NB4 (cell line): ENCODE measurements at regions not wholly inside any gene's neighbourhood (a gene's known extent, or its start where the extent isn't known, plus 50 kb on each side); places are given as distances from the start of the nearest gene placed in this dataset.

ENCODE experiments used
- CTCF ChIP-seq: IDR thresholded peaks from one replicate; pipeline ENCODE4 v1.5.1; 2012; ENCODE audit warnings: low read depth, low read length
- MYC ChIP-seq: IDR thresholded peaks from 2 replicates; pipeline ENCODE4 v1.6.1; 2011; ENCODE audit warnings: low read depth, low read length

- TF ChIP-seq CTCF: no peak
- TF ChIP-seq MYC: no peak
Observed at GRCh38 chr1:39142401-39143060, 62.0 kb upstream of the MACF1 start.
